Activated CD4-positive, CD25-positive, alpha-beta regulatory T cell treated with anti-CD3 and anti-CD28 coated beads, Interleukin-2, amount 50 U/mL, for 24 hours (primary cell): ENCODE measurements at regions not wholly inside any gene's neighbourhood (a gene's known extent, or its start where the extent isn't known, plus 50 kb on each side); places are given as distances from the start of the nearest gene placed in this dataset.

Experiments
- ATAC-seq, 2 donors: fragments of 150-1000 bp; cut with Tn5 transposase; one replicate each; pipeline ENCODE4 v1.10.0; 2021; ENCODE audit warnings: mild to moderate bottlenecking in 1 of 2, moderate library complexity in 1 of 2

DNA sequence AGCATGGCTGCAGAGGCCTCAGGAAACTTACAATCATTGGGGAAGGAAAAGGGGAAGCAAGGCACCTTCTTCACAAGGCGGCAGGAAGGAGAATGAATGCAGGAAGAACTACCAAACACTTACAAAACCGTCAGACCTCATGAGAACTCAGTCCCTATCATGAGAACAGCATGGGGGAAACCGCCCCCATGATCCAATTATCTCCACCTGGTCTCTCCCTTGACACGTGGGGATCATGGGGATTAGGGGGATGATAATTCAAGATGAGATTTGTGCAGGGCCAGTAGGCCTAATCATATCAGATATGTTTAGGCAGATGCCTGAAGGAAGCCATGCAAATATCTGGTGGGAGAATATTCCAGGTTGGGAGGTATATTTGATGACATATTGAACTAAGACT is 1176.4 kb upstream of the CDH18 start:
- ATAC-seq: no peak

DNA sequence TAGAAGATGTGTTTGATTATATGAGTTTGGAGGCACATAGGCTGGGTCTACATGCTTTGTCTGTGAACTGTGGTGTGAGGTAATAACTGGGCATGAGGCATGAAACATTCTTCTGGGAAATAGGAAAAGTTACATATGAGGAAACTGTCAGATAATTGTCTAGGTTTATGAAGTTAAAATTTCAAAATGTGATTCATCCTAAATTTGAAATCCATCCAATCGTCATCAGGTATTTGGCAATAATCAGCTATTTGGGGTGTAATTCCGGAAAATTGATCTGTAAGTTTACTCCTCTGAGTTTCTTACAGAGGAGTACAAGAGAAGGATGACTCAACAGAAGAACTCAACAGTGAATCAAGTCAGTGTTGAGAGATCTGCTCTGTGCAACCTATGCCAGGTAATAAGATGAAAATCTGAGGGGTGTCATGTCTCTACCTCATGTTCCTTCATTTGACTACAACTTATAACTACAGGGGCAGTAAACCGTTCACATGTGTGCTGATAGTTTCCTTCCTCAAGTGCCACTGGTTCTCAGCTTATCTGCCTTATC is 1171.6 kb upstream of the CDH18 start:
- no peak for ATAC-seq

DNA sequence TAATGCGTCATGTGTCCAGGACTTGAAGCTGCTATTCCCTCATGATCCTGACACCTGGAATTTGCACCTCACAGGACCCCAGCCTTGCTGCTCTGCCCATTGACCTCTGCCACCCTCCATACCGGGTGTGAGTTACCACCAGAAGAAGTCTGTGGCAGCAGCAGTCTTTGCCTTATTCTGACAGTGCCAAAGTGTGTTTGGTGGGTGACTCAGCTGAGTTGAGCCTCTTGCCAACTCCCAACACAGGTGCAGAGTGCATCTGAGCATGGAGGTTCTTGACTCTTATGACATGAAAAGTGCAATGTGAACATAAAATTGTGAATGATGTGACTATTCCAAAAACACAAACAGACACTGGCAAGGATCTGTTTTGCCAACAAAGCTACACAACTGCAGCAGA is 1166.5 kb upstream of the CDH18 start:
- no peak for ATAC-seq

DNA sequence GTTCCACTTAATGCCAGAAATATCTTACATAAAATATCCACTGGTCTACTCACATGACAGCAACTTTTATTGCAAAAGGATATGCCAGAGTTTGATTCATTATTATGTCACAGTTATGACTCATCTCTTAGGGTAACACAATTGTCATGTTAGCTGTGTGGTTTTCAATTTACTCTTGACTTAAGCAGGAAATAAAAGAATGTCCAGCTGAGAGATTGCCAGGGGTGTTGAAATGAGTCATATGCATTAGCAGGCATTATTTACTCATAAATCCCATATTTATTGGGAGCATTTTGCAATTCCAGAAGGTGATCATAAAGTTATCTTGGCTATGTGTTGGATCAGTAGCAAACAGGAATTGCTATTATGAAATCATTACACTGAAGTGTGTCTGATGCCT is 1164.6 kb upstream of the CDH18 start:
- no peak for ATAC-seq

DNA sequence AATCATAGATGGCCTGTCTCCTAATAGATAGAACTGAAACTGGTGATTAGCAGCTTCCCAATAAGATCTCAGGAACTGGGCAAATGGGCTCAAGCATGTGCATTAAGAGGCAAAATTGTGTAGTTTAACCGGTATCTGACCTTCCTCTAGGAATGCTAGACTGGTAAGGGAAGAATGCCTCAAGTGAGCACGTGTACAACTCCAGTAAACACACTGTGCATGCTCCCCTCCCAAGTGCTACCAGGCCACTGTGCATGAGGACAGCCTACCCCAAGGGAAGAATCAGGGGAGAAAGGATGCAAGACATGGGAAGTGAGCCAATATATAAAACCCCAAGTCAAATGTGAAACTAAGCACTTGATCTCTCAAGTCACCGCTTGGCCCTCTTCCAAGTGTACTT is 1157.4 kb upstream of the CDH18 start:
- ATAC-seq: no peak

GRCh38 chr5:21143686-21144085 is 1155.7 kb upstream of the CDH18 start:
- ATAC-seq: no peak

DNA sequence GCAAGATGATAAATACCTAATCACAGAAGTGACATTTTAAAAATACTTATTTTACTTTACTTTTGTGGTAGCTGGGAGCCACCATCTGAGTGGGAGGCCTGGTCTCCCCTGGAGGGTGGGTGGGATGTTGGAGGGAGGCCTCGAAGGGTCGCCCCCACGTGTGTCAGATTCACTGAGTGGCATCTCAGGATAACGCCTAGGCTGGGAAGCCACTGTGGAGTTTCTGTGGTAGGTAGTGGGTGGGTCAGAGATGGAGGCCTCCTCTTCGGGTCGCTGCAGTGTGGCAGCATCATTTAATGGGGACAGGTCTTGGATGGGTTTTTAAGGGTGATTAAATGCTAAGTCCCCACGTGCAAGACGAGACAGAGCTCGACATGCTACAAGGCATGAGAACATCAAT is 1154.8 kb upstream of the CDH18 start:
- ATAC-seq: no peak

DNA sequence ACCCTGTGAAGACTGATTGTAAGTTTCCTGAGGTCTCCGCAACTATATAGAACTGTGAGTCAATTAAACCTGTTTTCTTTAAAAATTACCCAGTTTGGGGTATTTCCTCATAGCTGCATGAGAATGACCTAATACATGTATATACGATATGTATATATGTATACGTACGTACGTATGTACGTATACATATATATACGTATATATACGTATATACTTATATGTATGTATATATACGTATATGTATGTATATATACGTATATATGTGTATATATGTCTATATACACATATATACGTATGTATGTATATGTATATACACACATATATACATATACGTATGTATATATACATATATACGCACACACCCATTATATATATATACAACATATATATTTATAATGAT is 1153.0 kb upstream of the CDH18 start:
- ATAC-seq: no peak

- ATAC-seq: no peak
Measured at GRCh38 chr5:21126236-21126635, 1138.2 kb upstream of the CDH18 start.

DNA sequence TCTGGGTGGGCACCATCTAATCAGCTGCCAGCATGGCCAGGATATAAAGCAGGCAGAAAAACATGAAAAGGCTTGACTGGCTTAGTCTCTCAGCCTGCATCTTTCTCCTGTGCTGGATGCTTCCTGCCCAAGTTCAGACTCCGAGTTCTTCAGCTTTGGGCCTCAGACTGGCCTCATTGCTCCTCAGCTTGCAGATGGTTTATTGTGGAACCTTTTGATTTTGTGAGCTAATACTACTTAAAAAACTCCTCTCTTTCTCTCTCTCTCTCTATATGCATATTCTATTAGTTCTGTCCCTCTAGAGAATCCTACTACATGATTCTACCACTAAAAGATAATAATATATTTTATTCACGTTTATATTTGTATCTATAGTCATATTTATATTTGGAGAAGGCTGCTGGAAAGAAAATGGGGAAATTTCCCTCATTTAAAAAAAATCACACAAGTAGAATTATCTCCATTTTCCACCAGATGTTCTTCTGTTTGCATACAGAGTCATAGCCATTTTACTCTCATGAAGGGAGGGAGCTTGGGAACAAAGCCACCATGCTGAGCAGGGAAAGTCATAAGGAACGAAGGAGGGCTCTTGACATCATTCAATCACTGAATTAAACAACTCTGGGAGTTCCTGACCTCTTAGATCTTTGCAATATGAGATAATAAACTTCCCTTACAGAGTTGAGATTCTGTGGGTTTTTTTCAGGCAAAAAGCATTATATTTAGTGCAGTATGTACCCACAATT is 1137.4 kb upstream of the CDH18 start:
- no peak for ATAC-seq

- ATAC-seq: no peak
Measured at GRCh38 chr5:21121213-21121612, 1133.2 kb upstream of the CDH18 start.

DNA sequence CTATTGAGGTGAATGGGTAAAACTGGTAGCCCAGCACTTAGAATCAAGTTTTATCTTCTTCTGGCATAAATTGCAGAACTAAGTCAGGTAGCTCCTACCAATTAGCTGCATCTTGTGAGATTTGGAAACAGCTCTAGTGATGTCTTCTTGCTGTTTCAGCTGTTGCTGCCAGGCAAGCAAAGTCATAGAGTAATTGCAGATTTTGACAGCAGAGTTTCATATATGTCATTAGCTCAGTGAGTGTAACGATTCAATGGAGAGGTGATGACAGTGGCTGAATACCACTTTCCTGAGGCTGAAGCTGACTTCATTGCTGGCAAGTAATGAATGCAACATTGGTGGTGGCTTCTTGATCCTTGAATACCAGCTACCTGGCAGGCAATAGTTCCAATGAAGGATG is 1109.7 kb upstream of the CDH18 start:
- no peak for ATAC-seq

GRCh38 chr5:21094619-21095018 is 1106.6 kb upstream of the CDH18 start:
- ATAC-seq: no peak

DNA sequence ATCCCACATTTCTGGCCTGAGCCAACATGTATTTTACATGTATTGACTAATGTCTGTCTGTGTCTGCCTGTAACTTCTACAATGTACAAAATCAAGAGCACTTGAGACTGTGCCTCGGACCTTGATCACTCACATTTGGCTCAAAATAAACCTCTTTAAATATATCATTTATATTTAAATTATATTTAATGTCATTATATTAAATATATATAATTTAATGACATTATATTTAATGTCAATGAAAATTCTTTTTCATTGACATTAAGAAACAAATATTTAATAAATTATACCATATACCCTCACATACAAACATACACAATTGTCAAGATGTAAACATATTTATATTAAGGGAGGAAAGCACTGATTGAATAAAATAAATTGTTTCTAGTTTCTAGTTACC is 1099.8 kb upstream of the CDH18 start:
- no peak for ATAC-seq

DNA sequence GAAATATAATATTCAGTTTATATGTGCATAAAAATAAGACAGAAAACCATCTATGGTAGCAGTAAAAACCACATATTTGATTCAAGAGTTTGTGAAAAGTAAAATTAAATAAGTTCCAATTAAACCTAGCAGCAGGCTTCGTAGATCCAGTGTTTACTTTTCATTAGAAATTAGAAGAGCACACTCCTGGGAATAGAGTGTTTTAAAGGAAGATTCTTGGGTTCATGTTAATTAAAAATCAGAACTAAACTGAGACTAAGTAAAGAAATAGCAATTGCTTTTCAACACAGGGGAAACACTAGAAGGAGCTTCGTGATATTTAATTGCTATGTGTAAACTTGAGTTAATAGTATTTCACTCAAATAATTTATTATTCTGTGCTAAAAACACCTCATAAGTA is 1097.8 kb upstream of the CDH18 start:
- ATAC-seq: no peak

DNA sequence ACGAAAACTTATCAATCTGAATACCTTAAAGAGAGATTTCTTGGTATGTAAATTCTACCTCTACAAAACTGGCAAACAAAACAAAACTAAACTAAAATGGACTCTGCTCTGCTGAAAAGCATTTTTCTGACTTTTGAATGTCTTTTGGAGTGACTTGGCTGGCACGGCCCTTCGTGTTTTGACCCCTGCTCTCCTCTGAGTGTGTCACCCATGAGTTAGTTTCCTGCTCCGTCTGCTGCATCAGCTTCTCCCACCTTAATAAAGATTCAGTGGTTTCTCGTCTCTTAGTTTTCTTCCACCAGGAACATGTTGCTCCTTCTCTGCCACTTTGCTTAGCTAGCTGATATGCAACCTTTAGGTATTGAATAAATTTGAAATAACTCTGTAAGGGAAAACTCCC is 1084.0 kb upstream of the CDH18 start:
- ATAC-seq: no peak

DNA sequence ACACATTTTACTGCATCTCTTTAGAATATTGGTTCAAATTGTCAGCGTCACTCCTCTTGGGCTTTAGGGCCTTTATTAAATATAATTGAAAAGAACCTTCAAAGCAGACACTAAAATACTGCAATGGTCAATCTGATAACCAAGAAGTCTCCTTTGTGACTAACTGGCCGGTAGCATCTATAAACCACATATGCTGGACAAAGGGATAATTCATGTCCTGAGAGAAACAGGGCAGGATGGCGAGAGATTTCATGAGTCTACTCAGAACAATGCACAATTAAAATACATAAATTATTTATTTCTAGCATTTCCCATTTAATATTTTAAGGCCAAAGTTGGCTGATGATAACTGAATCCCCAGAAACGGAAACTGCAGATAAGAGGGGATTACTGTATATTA is 1083.4 kb upstream of the CDH18 start:
- ATAC-seq: no peak

DNA sequence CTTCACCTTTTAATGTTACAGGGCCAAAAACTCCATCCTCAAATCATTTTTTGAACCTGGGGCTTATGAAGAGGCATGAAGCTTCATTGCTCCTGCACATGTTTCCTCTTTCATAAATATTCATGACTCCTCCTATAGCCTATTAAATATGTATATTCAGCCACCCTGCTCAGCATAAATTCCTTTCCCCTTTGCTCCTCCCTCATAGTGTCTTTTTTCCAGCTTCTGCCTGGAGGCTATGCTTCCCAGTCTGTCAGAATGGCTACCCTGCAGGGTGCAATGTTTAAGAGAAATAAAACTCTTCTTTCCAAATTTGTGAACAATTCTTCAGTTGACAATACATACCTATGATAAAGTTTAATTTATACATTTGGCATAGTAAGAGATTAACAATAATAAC is 1082.9 kb upstream of the CDH18 start:
- no peak for ATAC-seq

DNA sequence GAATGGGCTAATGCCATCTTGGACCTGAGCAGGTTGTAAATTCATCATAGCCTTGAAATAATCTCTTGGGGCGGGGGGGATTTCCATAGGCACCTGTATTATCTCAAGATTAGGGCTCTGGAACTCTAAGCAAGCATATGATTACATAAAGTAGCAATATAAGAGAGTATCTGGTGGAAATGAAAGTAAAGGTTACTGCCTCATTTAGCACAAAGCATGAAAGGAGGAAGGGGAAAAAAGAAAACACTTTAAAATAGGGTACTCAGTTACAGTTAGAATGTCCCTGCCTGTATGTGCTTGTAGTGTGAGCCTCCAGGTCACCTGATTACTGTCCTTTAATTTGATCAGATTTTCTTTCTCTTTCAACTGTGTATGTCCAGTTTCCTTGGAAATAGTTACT is 1079.7 kb upstream of the CDH18 start:
- no peak for ATAC-seq

- no peak for ATAC-seq
Measured at GRCh38 chr5:21063146-21063545, 1075.1 kb upstream of the CDH18 start.

DNA sequence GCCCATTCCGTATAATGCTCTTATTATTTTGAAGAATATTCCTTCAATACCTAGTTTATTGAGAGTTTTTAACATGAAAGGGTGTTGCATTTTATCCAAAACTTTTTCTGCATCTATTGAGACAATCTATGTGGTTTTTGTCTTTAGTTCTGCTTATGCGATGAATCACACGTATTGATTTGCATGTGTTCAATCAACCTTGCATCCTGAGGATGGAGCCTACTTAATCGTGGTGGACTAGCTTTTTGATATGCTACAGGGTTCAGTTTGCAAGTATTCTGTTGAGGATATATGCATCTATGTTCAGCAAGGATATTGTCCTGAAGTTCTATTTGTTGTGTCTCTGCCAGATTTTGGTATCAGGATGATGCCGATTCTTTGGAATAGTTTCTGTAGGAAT is 1070.3 kb upstream of the CDH18 start:
- no peak for ATAC-seq

DNA sequence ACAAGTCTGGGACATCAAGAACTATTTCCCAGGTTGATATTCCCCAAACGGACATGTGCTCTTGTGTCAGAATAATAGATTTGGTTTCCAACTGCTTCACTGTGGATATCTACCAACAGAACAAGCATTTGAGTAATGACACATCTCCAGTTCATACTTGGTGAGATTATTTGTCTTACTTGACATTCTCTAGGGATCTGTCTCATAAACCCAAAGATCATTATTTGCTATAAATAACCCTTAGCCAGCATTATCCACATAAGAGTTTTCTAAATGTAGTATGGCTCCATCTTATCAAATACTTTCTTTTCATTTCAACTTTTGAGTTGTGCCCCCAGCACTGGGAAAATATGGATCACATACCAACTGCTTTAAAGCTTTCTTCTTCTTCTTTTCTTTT is 1063.9 kb upstream of the CDH18 start:
- ATAC-seq: no peak

- no peak for ATAC-seq
Measured at GRCh38 chr5:21049901-21050300, 1061.9 kb upstream of the CDH18 start.

DNA sequence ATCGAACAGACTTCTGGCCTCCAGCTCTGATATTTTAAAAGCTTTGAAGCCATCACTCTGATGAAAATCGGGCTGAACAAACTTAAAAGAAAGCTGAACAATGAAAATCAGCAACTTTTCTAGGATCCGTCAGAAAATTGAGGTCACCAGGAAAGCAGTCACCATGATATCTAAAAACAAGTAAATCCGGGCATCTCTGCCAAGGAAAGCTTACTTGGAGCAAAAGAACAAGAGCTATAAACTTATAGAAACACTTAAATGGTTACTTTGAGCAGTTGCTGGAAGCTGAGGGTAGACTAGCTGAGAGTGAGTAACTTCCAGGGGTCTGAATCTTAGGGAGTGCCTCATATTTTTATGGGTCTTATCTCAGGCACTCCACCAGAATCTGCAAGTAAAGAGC is 1043.0 kb upstream of the CDH18 start:
- no peak for ATAC-seq

- ATAC-seq: no peak
Measured at GRCh38 chr5:21024966-21025365, 1037.0 kb upstream of the CDH18 start.
